GM12891 (cell line): ENCODE measurements at regions not wholly inside any gene's neighbourhood (a gene's known extent, or its start where the extent isn't known, plus 50 kb on each side); places are given as distances from the start of the nearest gene placed in this dataset.

Experiments used
- PAX5 ChIP-seq: IDR thresholded peaks from 2 replicates; pipeline ENCODE4 v1.6.1; 2011; ENCODE audit warnings: low read length, moderate library complexity, mild to moderate bottlenecking; ENCODE audit not compliant: insufficient read depth, severe bottlenecking
- POLR2A ChIP-seq: IDR thresholded peaks from 2 replicates; pipeline ENCODE4 v1.6.1; 2011; ENCODE audit warnings: low read depth, low read length, control low read depth
- POU2F2 ChIP-seq: IDR thresholded peaks from 2 replicates; pipeline ENCODE4 v1.6.1; 2011; ENCODE audit warnings: low read depth, mild to moderate bottlenecking, control low read depth, low read length, moderate library complexity
- TAF1 ChIP-seq: IDR thresholded peaks from 2 replicates; pipeline ENCODE4 v1.6.1; 2011; ENCODE audit warnings: low read depth, low read length, control low read depth

DNA sequence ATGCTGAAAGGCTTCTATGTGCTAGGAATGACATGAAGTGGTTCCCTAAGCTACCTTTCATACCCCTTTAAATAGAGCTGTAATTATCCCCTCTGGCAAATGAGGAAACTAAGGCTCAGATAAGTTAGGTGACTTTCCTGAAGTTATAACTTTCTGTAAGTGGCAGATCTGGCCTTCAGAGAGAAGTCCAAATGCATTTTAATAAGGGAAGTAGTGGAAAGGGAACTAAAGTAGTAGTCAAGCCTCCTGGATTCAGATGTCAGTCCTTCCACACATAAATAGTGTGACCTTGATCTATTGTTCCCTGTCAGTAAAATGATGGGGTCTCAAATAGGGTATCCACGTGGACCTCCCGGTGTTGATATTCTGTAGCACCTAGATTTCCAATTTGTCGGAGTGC is 277.7 kb downstream of the EDEM1 start:
- TF ChIP-seq PAX5 = no peak
- no peak for TF ChIP-seq TAF1
- TF ChIP-seq POLR2A = no peak
- no peak for TF ChIP-seq POU2F2
